HG02943 (cell line): ENCODE measurements at regions not wholly inside any gene's neighbourhood (a gene's known extent, or its start where the extent isn't known, plus 50 kb on each side); places are given as distances from the start of the nearest gene placed in this dataset.

ENCODE experiments used
- ATAC-seq: cut with Tn5 transposase; IDR thresholded peaks from one replicate; pipeline ENCODE4 v1.9.1; 2021; ENCODE audit warnings: mild to moderate bottlenecking, low read depth, moderate library complexity; ENCODE audit not compliant: unreplicated experiment

DNA sequence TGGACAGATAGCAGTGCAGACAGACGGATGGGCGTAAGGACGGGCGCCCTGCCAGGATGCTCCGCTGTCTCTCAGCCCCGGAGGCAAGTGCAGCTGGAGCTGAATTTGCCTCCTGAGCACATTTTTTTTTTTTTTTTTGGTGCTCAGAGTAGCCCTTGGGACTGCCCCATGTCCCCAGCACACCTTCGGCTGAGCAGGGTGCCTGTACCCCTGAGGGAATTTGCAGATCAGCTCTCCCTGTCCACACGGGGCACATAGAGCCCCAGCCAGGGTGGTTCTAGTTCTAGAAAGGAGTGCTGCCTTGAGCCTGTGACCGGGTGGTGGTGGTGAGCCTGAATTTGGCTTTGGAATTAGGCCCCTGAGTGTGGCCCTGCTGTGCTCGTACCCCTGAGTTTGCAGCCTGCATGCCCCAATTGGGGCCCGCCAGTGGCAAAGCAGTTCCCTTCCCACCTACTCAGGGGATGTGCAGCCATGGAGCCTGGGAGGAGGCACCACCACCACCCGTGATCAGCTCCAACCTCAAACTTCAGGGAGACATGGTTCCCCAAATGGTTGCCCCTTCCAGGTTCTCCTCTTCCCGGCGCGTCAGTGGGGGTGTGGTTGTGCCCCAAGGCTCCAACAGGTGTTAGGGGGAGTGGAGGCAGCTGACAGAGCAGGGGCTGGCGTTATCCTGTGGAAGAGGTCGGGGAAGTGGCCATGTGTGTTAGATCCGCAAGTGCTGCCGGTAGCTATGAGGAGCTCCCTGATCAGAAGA, 1232.7 kb downstream of the BRD1 start:
- ATAC-seq: no peak

DNA sequence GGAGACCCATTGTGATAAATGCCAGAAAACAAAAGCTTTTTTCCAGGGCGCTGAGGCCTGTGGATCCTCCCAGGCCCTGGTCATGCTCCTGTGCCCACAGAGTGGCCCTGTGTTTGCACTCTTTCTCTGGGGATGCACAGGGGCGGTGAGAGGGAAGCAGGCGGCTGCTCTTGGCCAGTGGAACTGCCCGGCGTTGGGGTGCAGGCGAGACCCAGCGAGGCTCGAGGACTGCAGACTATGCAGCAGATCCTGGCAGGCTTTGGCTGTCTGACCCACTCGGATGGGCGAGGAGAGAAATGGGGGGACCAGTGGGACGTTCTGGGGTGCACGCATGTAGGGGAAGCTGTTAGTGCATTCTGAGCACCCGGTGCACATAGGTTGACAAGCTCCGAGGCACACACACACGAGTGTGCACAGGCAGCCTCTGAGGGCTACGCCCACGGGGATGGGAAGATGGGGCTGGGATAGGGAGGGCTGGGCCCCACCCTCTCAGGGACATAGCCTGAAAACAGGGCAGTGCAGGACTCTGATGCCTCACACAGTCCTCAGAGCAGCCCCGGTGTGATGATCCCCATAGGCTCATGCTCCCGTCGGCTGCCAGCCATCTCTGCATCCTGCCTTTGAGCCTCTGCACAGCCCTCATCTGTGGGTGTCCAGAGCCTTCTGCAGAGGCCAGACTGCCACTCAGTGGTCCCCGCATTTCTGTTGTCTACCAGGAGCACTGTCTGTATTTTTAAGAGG, 1233.5 kb downstream of the BRD1 start:
- ATAC-seq: no peak

DNA sequence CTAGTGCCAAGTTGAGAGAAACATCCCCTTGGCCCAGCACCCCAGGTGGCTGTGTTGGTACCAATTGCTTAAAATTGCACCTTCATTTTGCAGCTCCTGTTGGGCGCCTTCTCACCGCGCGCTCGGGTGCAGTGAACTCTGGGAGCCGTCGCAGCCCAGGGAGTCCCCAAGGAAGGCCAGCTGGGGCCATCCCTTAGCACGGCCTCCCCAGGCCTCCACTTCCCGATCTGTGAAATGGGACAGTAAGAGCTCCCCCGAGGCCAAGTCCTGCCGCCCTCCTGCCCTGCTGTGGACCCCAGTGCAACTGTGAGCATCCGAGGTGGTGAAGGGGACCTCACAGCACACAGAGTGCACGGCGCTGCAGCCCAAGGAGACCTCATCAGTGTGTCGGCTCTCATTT, 1234.1 kb downstream of the BRD1 start:
- no peak for ATAC-seq

DNA sequence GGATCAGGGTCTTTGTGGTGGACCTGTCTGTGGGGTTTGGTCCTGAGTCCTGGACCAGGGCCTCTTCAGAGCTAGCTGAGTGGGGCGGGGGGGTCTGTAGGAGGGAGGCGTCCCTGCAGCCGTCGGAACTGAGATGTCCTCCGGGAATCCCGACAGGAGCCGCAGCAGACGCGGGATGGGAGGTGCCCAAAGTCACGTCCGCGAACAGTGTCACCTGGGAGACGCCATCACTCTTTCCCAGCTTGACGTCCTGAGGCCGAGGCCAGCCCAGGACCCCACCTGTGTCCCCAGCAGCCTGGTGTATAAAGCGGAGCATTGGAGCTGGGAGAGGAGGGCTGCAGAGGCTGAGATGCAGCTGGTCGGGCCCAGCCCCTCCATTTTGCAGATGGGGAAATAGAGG, 1234.7 kb downstream of the BRD1 start:
- ATAC-seq: no peak

DNA sequence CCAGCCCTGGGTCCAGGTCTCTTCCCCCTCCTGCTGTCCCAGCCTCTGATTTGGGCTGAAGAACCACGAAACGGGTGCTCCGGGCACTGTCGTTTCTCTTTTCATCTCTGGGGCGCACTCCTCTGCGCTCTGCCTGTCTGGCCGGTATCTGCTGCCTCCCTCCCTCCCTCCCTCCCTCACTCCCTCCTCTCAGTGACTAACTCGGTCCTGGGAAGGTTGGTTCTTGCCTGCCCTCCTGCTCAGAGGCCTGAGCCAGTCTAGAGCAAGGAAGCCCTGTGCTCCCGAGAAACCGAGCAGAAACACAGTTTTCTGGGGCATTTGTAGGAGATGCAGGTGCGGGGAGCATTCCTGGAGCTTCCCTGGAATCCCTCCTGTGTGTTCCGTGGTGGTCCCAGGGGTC, 1235.2 kb downstream of the BRD1 start:
- no peak for ATAC-seq

DNA sequence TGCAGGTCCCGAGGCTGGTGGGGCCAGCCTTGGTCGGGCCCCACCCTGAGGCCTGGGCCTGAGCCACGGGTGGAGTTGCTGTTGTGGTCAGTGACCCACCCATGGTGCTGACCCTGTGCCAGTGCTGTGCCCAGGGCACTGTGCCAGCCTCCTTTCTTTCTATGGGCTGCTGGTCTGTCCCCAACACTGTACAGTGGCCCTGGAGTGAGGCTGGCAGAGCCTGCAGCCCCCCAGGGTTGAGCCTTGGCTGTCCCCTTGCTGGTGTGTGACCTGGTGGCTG, 1235.7 kb downstream of the BRD1 start:
- ATAC-seq: no peak

DNA sequence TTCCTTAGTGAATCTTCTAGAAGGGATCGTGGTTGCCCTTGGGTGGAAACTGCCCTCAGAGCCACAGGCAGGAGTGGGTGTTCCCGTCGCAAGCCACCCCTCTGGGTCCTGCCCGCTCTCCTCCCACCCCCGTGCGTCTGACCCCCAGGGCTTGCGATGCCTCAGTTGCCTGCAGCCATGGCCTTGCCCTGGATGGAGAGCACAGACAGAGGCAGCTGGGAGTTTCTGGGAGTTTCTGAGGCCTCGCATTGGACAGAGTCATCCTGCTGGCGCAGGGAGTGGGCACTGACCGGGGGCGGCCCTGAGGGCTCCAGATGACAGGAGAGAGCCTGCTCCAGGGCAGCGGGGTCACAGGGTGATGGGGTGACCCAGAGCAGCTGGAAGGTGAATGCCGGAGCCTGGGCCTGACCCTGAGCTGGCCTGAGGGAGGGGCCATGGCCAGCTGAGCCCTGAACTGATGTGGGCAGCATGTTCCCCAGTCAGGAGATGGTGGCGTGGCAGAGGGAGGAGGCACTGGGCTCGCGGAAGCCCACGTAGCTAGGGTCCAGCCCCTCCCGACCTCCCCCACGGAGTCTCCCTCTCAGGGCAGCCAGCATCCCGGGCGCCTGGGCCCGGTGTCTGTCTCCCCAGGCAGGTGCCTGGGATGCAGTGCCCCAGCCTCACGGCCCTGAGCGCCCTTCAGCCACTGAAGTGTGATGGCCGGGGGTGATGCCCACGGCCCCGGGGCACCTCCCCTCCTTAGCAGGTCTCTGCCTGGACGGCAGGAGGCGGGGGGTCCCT, 1236.2 kb downstream of the BRD1 start:
- ATAC-seq: no peak

DNA sequence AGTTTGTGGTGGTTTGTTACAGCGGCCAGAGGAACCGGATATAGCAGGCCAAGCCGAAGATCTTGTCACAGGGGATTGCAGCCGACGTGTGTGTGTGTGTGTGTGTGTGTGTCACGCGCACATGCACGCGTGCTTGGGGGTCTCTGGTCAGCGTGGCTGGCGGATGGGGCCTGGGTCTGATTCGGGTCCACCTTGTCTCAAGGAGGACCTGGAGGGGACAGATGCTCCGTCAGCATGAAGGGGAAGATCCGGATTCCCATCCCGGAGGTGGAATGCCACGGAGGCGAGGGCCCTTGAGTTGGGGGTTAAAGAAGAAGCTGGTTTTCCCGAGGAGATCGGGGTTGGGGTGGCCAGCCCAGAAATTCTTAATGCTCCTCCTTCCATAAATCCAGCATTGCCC, 1237.8 kb downstream of the BRD1 start:
- ATAC-seq: no peak

DNA sequence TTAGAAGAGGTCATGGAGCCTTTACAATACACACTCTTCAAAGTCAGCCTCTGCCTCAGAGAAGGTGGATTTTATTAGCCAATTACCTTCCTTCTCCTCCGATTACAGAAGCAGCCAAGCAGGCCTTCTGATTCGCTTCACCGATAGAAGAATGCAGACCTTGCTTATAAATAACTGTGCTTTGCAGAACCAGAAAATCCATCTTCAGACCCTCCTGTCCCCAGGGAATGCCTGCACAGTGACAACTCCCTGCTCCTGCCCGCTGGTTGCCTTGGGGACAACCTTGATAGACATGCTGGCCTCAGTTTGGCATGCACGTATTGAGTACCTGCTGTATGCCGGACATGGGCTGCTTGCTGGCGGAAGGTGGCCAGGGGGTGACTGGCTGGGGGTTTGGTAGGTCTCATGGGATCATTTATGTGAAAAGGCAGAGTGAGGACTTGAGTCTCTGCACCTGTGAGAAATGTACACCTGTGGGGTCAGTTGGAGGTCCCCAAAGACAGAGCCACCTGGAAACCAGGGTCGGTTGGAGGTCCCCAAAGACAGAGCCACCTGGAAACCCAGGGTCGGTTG, 1238.7 kb downstream of the BRD1 start:
- no peak for ATAC-seq

DNA sequence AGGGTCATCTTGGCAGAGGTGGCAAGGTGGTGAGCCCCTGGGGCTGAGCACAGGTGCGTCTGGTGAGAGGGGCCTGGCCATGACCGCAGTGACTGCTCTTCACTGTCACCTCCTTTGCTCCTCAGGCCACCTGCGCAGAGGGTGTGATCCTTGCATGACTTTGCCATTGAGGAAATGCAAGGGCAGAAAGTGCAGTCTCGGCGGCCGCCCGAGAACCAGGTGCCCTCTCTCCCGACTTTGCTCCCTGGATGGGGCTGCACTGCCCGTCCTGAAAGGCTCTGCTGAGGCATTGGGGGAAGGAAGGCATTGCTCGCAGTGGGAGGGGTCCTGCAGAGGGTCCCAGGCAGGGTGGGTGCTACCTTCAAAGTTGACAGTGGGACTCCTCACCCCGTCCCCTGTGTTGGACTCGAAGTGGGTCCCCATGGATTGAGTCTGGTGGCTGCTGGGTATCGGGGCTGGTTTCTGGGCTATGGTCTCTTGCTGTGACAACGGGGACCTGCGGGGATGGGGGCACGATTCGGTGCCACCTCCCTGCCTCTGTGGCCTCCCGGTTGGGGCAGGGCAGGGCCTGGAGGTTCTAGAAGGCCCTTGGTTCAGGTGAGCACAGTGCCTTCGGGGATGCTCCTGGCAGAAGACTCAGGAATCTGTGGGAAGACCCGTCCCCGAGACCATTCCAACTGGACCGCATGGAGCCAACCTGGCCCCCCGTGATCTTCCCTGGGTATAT, 1239.4 kb downstream of the BRD1 start:
- ATAC-seq: no peak

DNA sequence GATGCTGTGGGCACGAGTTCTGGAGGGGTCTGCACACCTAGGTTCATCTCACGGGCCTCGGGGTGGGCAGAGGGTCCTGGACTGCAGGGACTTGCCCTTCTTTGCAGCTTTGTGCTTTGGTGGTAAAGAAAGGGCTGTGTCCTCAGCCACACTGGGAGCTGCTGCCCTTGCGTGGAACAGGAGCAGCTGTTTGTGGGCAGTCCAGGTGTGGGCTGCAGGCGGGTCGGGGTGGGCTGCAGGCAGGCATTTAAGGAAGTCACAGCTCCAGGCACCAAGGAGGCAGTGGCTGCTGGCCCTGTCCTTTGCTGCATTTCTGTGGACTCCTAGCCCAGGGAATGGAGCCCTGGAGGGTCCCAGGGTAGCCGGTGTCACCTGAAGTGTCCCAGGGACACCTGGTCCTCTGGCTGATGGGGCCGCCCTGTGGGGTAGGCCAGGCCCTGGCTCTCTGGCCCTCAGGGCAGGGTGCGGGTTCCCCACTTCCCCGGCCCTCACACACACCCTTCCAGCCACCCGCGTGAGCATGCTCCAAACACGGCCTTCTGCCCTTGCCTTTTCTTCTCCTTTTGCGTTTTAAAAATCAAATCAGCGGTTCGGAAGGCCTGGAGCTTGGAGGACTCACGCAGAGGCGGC, 1240.3 kb downstream of the BRD1 start:
- ATAC-seq: no peak

DNA sequence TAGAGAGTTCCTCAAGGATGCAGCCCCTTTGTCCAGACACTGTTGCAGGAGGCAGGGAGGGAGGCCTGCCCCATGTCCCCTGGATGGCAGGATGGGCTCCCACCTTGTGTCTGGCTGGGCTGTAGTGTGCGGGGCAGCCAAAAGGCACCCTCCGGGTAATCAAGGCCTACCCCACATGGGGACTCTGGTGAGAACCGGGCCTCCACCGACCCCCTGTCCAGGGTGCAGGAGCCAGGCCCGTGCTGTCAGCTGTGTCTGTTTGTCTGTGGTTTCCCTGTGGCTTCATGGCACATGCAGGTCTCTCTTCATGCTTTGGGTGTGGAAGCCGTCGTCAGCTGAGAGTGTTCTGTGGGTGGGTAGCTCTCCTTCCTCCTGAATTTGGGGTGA, 1240.9 kb downstream of the BRD1 start:
- ATAC-seq: no peak

DNA sequence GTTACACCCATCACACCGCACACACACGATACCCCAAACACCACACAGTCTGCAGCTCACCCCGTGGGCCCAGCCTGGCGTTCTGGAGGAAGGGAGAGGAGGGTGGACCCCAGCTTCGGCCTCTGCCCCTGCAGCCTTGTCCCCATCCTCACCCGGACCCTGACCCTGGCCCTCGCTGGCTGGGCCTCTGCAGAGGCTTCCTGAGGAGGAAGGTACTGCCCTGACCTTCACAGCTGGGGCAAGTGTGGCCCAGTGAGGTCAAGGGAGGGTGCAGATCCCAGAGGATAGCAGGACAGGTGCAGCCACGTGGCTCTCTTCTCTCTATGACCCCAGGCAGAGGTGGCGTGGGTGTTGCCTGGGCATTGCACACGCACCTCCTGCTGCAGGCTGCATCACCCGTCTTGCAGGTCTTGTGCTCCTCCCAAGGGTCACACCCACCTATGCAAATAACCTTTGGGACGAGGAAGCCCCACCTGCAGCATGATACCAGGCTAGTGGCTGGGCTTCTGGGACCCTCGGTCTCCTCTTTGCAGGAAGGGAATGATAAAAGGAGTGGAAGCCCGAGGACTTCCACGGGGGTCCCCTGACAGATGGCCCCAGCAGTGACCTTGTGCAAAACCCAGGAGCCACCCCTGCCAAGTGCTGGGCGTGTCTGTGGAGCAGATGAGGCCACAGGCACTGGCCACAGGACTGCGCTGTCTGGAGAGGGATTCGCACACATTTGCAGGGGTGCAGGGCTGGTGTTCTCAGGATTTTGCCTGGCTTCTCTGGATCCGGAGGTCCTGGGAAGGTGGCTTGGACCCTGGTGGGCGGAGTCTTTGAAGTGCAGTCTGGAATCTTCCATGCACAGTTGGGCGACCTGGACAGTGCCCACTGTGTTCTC, 1241.5 kb downstream of the BRD1 start:
- no peak for ATAC-seq

DNA sequence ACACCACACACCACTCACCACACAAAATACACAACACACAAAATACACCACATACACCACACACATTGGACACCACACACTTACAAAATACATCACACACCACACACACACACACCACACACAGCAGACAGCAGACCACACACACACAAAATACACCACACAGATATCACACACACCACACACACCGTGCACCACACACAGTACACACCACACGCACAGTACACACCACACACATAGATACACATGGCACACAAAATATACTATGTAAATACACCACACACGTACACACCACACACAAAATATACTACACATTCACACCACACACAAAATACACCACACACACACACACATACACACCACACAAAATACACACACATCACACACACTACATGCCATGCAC, 1243.5 kb downstream of the BRD1 start:
- no peak for ATAC-seq

DNA sequence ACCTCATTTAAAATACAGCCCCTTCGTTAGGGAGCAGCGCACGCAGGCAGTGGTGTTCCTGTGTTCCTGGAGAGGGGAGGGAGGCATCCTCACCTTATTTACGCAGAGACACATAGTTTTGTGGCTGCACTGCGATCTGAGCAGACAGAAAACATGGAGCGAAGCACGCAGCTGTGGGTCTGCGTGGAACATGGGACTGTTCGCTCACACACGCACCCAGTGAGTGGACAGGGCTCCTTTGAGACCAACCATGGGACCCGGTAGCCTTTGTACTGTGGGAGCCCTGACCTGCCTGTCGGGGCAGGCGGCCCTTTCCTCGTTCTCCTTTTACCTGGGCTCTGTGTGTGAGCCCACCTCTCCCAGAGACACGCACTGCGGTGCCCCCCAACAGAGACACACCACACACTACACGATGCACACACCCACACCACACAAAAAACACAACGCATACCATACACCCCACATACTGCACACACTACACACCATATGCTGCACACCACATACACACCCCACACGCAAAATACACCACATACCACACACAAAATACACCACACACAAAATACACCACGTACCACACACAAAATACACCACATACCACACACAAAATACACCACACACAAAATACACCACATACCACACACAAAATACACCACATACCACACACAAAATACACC, 1245.7 kb downstream of the BRD1 start:
- ATAC-seq: no peak

DNA sequence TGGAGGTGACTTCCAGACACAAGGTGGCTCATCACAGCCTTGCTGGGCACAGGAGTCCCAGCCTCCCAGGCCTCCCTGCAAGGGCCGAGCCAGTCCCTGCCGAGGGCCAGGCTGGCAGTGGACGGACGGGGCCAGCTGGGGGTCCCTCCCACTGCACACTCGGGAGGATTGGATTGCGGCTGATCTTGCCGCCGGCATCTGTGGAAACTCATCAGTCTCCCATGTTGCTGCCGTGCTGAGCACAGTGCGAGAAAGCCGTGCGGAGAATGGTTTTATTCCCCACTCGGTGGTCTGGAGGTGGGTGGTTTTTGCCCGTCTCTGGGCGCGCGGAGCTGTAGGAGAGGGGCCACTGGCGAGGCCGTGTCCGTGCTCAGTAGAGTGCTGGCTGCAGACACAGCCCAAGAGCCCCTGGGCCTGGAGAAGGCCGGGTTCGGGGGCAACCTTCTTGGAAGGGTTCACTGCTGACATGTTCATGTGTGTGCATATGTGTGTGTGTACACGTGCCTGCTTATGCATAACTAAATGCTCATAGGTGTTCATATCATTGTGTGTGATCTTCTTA, 1246.4 kb downstream of the BRD1 start:
- no peak for ATAC-seq

DNA sequence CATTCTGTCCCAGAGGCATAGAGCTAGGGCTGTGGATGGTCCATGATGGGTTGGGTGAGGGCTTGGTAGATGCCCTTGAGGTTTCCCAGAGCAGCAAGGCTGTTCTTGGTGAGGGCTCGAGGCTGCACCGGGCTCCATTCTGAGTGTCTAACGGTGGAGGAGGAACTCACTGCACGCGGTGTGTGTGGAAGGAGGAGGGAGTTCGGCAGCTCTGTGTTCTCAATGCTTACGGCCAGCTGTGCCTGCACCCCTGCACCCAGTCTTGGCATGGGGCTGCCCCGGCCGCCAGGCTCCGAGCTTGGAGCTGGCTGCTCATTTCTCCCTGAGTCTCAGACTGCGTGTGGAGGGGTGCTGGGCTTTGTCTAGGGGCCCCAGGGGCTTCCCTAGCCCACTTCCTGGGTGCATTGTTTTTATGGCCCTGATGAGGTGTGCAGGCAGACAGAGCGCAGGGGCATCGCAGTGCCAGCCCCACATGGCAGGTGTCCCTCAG, 1247.1 kb downstream of the BRD1 start:
- no peak for ATAC-seq

DNA sequence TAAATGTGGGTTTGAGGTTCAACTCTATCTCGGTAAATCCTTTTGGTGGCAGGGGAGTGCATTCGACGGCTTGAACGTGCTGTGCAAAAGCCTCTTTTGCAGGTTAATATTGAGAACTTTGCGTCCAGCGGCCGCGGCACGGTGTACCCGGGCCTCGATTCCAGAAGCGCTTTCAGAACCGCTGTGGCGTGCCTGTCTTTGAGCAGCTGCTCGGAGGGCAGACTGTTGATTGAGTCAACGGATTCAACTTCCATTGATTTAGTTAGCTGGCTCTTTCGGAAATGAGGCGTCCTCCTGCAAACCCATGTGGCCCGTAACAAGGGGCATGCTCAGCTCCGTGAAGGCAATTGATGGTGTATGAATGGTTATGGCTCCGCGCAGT, 1247.8 kb downstream of the BRD1 start:
- no peak for ATAC-seq
